ENCODE measurements at regions not wholly inside any gene's neighbourhood (a gene's known extent, or its start where the extent isn't known, plus 50 kb on each side); places are given as distances from the start of the nearest gene placed in this dataset.

DNA sequence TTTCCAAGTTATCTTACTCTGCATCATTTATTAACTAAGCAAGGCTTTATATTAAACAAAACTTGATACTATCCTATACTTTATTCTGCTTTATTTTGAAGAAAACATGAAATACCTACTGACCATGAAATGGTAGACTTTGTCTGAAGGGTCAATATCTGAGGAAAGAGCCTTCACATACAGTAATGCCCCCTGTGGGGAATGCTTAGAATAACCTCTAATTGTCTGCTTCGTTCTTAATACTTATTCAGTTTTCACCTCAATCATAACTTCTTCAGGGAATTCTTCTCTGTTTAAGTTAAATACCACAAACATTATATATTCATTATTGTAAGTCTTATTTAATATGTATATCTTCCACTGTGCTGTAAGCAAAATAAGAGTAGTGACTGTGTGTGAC lies 498.9 kb upstream of the MANEA start:
- no peak overlapping the region for H4K91ac ChIP-seq (replicated peaks; ENCODE audit: insufficient read length, low read length)
- H4K5ac ChIP-seq (ENCODE audit: insufficient read length, low read depth, low read length), result no peak overlapping the region
- H2BK12ac ChIP-seq (ENCODE audit: low read depth, low read length), result no peak overlapping the region
- H2BK20ac ChIP-seq (ENCODE audit: low read length), result no peak overlapping the region
- no peak overlapping the region for H3K4me2 ChIP-seq (ENCODE audit: insufficient read depth in 1 of 2, low read depth in 2 of 2, low read length in 2 of 2)
- ChIA-PET POLR2A (ENCODE audit: partially characterized antibody) (no interaction called here), CTCF (ENCODE audit: partially characterized antibody) (interaction anchor here (0.8 kb wide), 1 partner anchor 13 kb away, joined by 4 read pairs; no protein-coding TSS in a partner anchor)
- H3K4ac ChIP-seq (replicated peaks; ENCODE audit: insufficient read length, low read depth, low read length), result no peak overlapping the region
- H3K4me1 ChIP-seq (replicated peaks in 1 of 4; ENCODE audit: control insufficient read depth in 3 of 4, insufficient read depth in 4 of 4, low read length in 3 of 4), result no peaks in the 10 kb centered on the region
- no peaks in the 10 kb centered on the region for H3K36me3 ChIP-seq (ENCODE audit: control insufficient read depth in 2 of 4, insufficient read depth in 4 of 4, low read length in 3 of 4)
- no peak overlapping the region for H2BK15ac ChIP-seq (ENCODE audit: low read length)
- no peak overlapping the region for H3K23ac ChIP-seq (ENCODE audit: insufficient read length)
- no peak overlapping the region for H3K18ac ChIP-seq (ENCODE audit: extremely low read depth, low read length)
- 79% methylated on average over 1 of the region's 1 CpG; no CpG with 5 or more reads in 1 of the 2 experiments for WGBS, 2 experiments (ENCODE audit: extremely low coverage in 1 of 2, insufficient coverage in 1 of 2, insufficient read length in 1 of 2, insufficient replicate concordance in 2 of 2, low coverage in 1 of 2, low lambda C conversion rate in 2 of 2, missing lambda C conversion rate in 1 of 2)
- H3K9ac ChIP-seq (replicated peaks in 1 of 4; ENCODE audit: extremely low read depth in 1 of 4, low read depth in 3 of 4, low read length in 3 of 4), result no peak overlapping the region
- no peak overlapping the region for H2BK120ac ChIP-seq (replicated peaks; ENCODE audit: low read depth, low read length)
- H3K79me1 ChIP-seq (ENCODE audit: low read depth, low read length), result no peaks in the 10 kb centered on the region
- H3K27ac ChIP-seq (ENCODE audit: low read depth, low read length), result no peak overlapping the region
- no peak overlapping the region for H3K56ac ChIP-seq (replicated peaks; ENCODE audit: insufficient read length, low read depth, low read length)
- H3K14ac ChIP-seq (ENCODE audit: insufficient read length), result no peak overlapping the region
- DNase-seq (ENCODE audit: low read depth in 1 of 2, low spot score in 2 of 2), result no peak
- H4K20me1 ChIP-seq (replicated peaks in 1 of 2; ENCODE audit: control insufficient read depth in 1 of 2, insufficient read depth in 2 of 2, low read length in 2 of 2), result no peaks in the 10 kb centered on the region
- H3K4me3 ChIP-seq (ENCODE audit: extremely low read depth in 1 of 4, insufficient read depth in 2 of 4, low read depth in 3 of 4, low read length in 4 of 4), result no peak overlapping the region
- FAIRE-seq, result no peak
- H2BK5ac ChIP-seq (ENCODE audit: low read depth, low read length), result no peak overlapping the region
- H3K9me3 ChIP-seq (ENCODE audit: insufficient read depth in 2 of 2, low read depth in 1 of 2, low read length in 1 of 2), result no peaks in the 10 kb centered on the region
- H2AFZ ChIP-seq (ENCODE audit: low read length), result no peak overlapping the region
- H3K79me2 ChIP-seq (ENCODE audit: control insufficient read depth in 1 of 2, insufficient read depth in 2 of 2, low read length in 2 of 2), result no peaks in the 10 kb centered on the region
- H2AK5ac ChIP-seq (ENCODE audit: low read depth, low read length), result no peak overlapping the region
- no peaks in the 10 kb centered on the region for H3K23me2 ChIP-seq (ENCODE audit: low read depth, low read length)
- H4K8ac ChIP-seq (ENCODE audit: extremely low read depth, insufficient read depth, low read length), result no peak overlapping the region
- H3K27me3 ChIP-seq (replicated peaks in 1 of 4; ENCODE audit: control insufficient read depth in 3 of 4, extremely low read depth in 1 of 4, insufficient read depth in 3 of 4, low read length in 3 of 4), result no peaks in the 10 kb centered on the region
- TF ChIP-seq NANOG (IDR thresholded peaks at IDR 0.05; ENCODE audit: insufficient read depth, low read depth, low read length, poor library complexity, severe bottlenecking) (no peak), USF2 (IDR thresholded peaks at IDR 0.05; ENCODE audit: low read length) (no peak), SP1 (IDR thresholded peaks at IDR 0.05; ENCODE audit: low read depth, low read length) (no peak), EGR1 (IDR thresholded peaks at IDR 0.05; ENCODE audit: borderline replicate concordance, low read depth, low read length) (no peak), SIRT6 (IDR thresholded peaks at IDR 0.05; ENCODE audit: low read length) (no peak), PHF8 (conservative IDR thresholded peaks at IDR 0.05; ENCODE audit: low read depth, low read length) (no peak), CHD2 (IDR thresholded peaks at IDR 0.05; ENCODE audit: low read length) (no peak), SUZ12 (IDR thresholded peaks at IDR 0.05; ENCODE audit: low read length) (no peak), YY1 (IDR thresholded peaks at IDR 0.05; ENCODE audit: low read depth, low read length) (no peak), EP300 (IDR thresholded peaks at IDR 0.05; ENCODE audit: borderline replicate concordance in 1 of 2, low read depth in 2 of 2, low read length in 2 of 2) (no peak), TEAD4 (IDR thresholded peaks at IDR 0.05; ENCODE audit: low read depth, low read length) (no peak), TAF7 (optimal IDR thresholded peaks at IDR 0.05; ENCODE audit: borderline replicate concordance, low read depth, low read length) (no peak), MAFK (IDR thresholded peaks at IDR 0.05; ENCODE audit: low read depth, low read length) (no peak), TAF1 (IDR thresholded peaks at IDR 0.05; ENCODE audit: low read depth, low read length) (no peak), CEBPB (IDR thresholded peaks at IDR 0.05; ENCODE audit: low read depth, low read length) (no peak)
